ENCODE measurements at regions not wholly inside any gene's neighbourhood (a gene's known extent, or its start where the extent isn't known, plus 50 kb on each side); places are given as distances from the start of the nearest gene placed in this dataset.

DNA sequence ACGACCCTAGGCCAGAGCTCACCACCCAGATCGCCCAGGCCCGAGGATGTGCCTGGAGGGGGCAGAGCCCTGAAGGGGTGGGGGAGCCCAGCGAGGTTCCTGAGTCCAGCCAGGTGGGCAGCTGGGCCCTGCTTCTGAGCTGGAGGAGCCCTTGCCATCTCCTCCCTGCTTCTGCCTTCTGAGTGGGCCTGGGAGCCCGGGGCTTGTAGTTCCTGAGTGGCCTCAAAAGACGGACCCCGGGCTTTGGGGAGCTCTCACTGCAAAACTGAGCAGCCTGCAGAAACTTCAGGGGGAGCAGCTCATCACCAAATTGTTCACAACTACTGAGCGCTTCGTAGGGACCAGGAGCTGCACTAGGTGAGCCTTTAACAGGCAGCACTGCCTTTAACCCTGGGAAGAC lies 112.1 kb downstream of the NCOR2 start:
- Mint-ChIP-seq H3K4me3 (peak overlapping the region in 5 of 7 donors; percentile 47 to 82 (median 81)), H3K36me3 (peaks cover 0 to 16% (median 3%) of the 10 kb centered on the region in 3 donors), H3K27ac (peak overlapping the region; percentile 67 to 98 (median 91)), H3K4me1 (peaks cover 69 to 95% (median 80%) of the 10 kb centered on the region in 3 donors), H3K27me3 (no peaks in the 10 kb centered on the region), H3K9me3 (no peaks in the 10 kb centered on the region)
- Histone ChIP-seq H3K27ac (ENCODE audit: low read depth, low read length) (no peak overlapping the region), H3K4me1 (ENCODE audit: insufficient read depth, low read length) (peaks cover 68% of the 10 kb centered on the region), H3K9me3 (ENCODE audit: low read length) (no peaks in the 10 kb centered on the region), H3K27me3 (ENCODE audit: insufficient read depth, low read length, poor library complexity, severe bottlenecking) (no peaks in the 10 kb centered on the region), H3K4me3 (ENCODE audit: low read length) (no peak overlapping the region), H3K36me3 (ENCODE audit: insufficient read depth, low read length) (no peaks in the 10 kb centered on the region)
- ChIA-PET POLR2A (no interaction called here), CTCF (interaction anchor here (1.4 to 2.9 kb wide), 2 partner anchors 11 to 12 kb away, joined by 3 to 17 read pairs; no protein-coding TSS in a partner anchor)
- DNase-seq = peak in 1 of 5 donors; percentile 46

DNA sequence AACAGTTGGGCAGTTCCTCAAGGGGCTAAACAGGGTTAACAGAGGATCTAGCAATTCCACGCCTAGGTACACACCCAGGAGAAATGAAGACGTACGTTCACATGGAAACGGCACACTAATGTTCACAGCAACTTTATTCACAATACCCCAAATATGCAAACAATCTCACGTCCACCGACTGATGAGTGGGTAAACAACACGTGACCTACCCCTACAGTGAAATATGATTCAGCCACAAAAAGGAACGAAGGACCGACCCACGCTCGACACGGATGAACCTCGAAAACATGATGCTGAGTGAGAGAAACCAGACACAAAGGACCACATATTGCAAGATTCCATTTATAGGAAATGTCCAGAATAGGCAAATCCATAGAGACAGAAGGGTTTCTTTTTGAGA lies 112.7 kb downstream of the NCOR2 start:
- H3K27me3 Mint-ChIP-seq = no peaks in the 10 kb centered on the region
- H3K27ac Mint-ChIP-seq = peak overlapping the region; percentile 67 to 98 (median 90)
- peak overlapping the region; percentile 44 to 76 (median 53) for H3K4me3 Mint-ChIP-seq
- CTCF ChIA-PET = interaction anchor here (1.0 to 2.9 kb wide), 2 partner anchors 11 to 112 kb away, joined by 3 to 17 read pairs; no protein-coding TSS in a partner anchor
- no peaks in the 10 kb centered on the region for H3K36me3 ChIP-seq (ENCODE audit: insufficient read depth, low read length)
- no peak overlapping the region for H3K4me3 ChIP-seq (ENCODE audit: low read length)
- H3K9me3 ChIP-seq (ENCODE audit: low read length) = no peaks in the 10 kb centered on the region
- H3K9me3 Mint-ChIP-seq = no peaks in the 10 kb centered on the region
- H3K4me1 ChIP-seq (ENCODE audit: insufficient read depth, low read length) = peaks cover 72% of the 10 kb centered on the region
- peaks cover 72 to 95% (median 82%) of the 10 kb centered on the region in 3 donors for H3K4me1 Mint-ChIP-seq
- no peak overlapping the region for H3K27ac ChIP-seq (ENCODE audit: low read depth, low read length)
- POLR2A ChIA-PET = no interaction called here
- no peaks in the 10 kb centered on the region for H3K27me3 ChIP-seq (ENCODE audit: insufficient read depth, low read length, poor library complexity, severe bottlenecking)
- H3K36me3 Mint-ChIP-seq = peaks cover 0 to 11% (median 3%) of the 10 kb centered on the region in 3 donors
- no peak for DNase-seq

DNA sequence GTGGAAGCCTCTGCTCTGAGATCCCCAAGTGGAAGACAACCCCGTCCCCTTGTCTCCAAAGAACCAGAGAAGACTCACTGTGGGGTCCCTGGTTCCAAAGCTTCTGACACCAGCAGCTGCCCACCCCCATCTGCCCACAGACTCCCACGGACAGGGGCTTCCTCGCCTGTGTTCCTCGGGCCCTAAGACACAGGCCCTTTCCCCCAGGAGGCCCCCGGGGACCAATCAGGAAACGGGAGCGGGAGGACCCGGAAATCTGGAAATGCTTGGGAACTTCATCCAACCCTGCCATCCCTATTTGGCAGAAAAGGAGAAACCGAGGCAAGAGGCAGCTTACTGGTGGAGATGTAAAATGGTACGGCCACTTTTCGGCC lies 113.1 kb downstream of the NCOR2 start:
- DNase-seq = no peak
- Mint-ChIP-seq H3K9me3 (no peaks in the 10 kb centered on the region), H3K27ac (peak overlapping the region; percentile 67 to 98 (median 93)), H3K4me1 (peaks cover 70 to 94% (median 78%) of the 10 kb centered on the region in 3 donors), H3K27me3 (no peaks in the 10 kb centered on the region), H3K36me3 (peaks cover 0 to 8% (median 1%) of the 10 kb centered on the region in 3 donors), H3K4me3 (peak overlapping the region; percentile 44 to 84 (median 66))
- CTCF ChIA-PET = interaction anchor here (1.0 to 4.4 kb wide), 4 partner anchors 12 to 113 kb away, joined by 3 to 20 read pairs (median 10); no protein-coding TSS in a partner anchor
- Histone ChIP-seq H3K27me3 (ENCODE audit: insufficient read depth, low read length, poor library complexity, severe bottlenecking) (no peaks in the 10 kb centered on the region), H3K4me1 (ENCODE audit: insufficient read depth, low read length) (peaks cover 72% of the 10 kb centered on the region), H3K9me3 (ENCODE audit: low read length) (no peaks in the 10 kb centered on the region), H3K36me3 (ENCODE audit: insufficient read depth, low read length) (no peaks in the 10 kb centered on the region), H3K27ac (ENCODE audit: low read depth, low read length) (peak overlapping the region; percentile 91), H3K4me3 (ENCODE audit: low read length) (peak overlapping the region; percentile 46)
- POLR2A ChIA-PET = no interaction called here

DNA sequence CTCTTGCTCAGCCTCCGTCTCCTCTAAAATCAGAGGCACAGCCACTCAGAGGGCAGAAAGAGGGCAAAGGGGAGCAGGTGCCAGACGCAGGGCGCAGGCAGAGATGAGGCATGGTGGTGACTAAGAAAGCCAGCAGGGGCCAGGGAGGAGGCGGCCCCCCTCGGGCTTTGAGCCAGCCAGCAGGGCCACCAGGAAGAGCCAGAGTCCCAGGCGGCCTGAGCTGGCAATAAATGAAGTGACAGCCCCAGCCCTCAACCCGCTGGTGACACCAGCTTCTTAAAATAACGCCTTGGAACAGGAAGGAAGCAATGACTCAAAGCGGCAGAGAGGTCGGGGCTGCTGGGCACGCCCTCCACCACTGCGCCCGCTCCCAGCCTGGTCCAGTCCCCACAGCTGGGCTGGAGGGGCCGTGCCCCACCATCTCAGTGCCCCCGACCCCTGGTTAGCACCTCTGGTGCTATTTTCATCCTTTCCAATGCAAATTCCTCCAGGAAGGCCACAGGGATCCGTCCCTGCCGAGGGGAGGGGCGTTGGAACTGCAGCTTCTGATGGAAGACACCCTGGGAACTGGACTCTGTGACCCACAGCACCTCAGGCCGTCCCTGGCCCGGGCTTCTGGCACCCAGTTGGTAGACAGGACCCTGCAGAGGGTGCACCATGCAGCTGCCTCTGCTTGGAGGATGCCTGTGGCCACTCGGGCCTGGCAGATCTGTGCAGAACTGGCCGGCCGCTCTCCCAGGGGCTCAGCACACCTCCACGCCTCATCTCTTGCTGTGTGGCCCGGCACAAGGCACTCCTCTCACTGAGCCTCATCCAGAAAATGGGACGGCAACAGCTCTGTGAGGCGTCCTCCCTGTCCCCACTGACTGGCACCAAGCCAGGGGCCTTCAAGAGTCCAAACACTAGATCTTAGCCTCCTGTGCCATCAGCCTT lies 113.7 kb downstream of the NCOR2 start:
- H3K27ac ChIP-seq (ENCODE audit: low read depth, low read length) = peak overlapping the region; percentile 91
- DNase-seq = peak; percentile 58 to 93 (median 85)
- no peaks in the 10 kb centered on the region for H3K9me3 ChIP-seq (ENCODE audit: low read length)
- no peaks in the 10 kb centered on the region for H3K27me3 ChIP-seq (ENCODE audit: insufficient read depth, low read length, poor library complexity, severe bottlenecking)
- CTCF ChIA-PET = interaction anchor here (1.0 to 4.4 kb wide), 7 partner anchors 11 to 257 kb away, joined by 3 to 20 read pairs (median 3); no protein-coding TSS in a partner anchor
- H3K9me3 Mint-ChIP-seq = no peaks in the 10 kb centered on the region
- H3K36me3 Mint-ChIP-seq = peaks cover 0 to 11% (median 0%) of the 10 kb centered on the region in 3 donors
- peak overlapping the region; percentile 58 to 84 (median 74) for H3K4me3 Mint-ChIP-seq
- H3K27me3 Mint-ChIP-seq = no peaks in the 10 kb centered on the region
- peaks cover 72% of the 10 kb centered on the region for H3K4me1 ChIP-seq (ENCODE audit: insufficient read depth, low read length)
- POLR2A ChIA-PET = interaction anchor here (0.6 to 1.2 kb wide), 3 partner anchors 11 to 44 kb away, joined by 3 to 4 read pairs (median 3); no protein-coding TSS in a partner anchor
- peaks cover 6% of the 10 kb centered on the region for H3K36me3 ChIP-seq (ENCODE audit: insufficient read depth, low read length)
- H3K4me3 ChIP-seq (ENCODE audit: low read length) = peak overlapping the region; percentile 46
- peaks cover 70 to 94% (median 77%) of the 10 kb centered on the region in 3 donors for H3K4me1 Mint-ChIP-seq
- peak overlapping the region; percentile 67 to 98 (median 93) for H3K27ac Mint-ChIP-seq

DNA sequence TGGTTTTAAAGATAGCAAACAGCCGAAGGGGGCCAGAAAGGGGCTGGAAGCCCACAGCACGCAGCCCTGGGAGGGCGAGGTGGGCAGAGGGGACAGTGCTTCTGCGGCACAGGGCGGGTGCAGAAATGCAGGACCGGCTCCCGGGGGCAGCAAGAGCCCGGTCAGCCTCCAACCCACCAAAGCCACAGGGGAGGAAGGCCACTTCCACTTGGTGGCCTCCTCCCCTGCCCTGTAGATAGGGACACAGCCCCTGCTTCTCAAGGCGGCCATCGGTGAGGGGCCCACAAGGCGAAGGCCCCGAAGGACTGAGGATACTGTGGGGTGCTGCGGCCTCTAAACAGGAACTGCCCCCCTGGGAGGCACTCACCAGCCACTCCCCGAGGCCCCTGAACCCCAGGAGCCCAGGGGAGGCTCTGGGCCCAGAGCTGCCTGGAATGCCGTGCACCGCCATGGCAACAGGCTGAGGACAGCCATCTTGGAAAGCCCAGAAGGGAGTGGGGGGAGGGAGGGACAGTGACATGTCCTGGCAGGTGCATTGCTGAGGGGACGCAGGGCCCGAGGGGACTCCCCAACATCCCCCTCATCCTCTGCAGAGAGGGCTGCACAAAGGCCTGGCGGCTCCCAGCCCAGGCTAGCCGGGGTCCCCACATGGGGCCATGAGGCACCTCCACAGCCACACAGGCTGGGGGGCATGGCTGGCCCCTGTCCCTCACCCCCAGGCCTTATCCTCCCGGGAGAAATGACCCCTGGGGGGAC lies 114.7 kb downstream of the NCOR2 start:
- H3K27ac ChIP-seq (ENCODE audit: low read depth, low read length) = peak overlapping the region; percentile 91
- ChIA-PET POLR2A (interaction anchor here (0.6 to 1.2 kb wide), 3 partner anchors 12 to 43 kb away, joined by 3 to 4 read pairs (median 3); no protein-coding TSS in a partner anchor), CTCF (interaction anchor here (1.0 to 4.4 kb wide), 6 partner anchors 12 to 258 kb away, joined by 3 to 20 read pairs (median 3); no protein-coding TSS in a partner anchor)
- Mint-ChIP-seq H3K4me1 (peaks cover 62 to 86% (median 69%) of the 10 kb centered on the region in 3 donors), H3K27me3 (no peaks in the 10 kb centered on the region), H3K36me3 (peaks cover 0 to 19% (median 0%) of the 10 kb centered on the region in 3 donors), H3K4me3 (peak overlapping the region; percentile 58 to 84 (median 74)), H3K27ac (peak overlapping the region; percentile 67 to 98 (median 93)), H3K9me3 (no peaks in the 10 kb centered on the region)
- H3K36me3 ChIP-seq (ENCODE audit: insufficient read depth, low read length) = peaks cover 11% of the 10 kb centered on the region
- H3K27me3 ChIP-seq (ENCODE audit: insufficient read depth, low read length, poor library complexity, severe bottlenecking) = no peaks in the 10 kb centered on the region
- H3K9me3 ChIP-seq (ENCODE audit: low read length) = no peaks in the 10 kb centered on the region
- H3K4me3 ChIP-seq (ENCODE audit: low read length) = peak overlapping the region; percentile 46
- DNase-seq = no peak
- H3K4me1 ChIP-seq (ENCODE audit: insufficient read depth, low read length) = peaks cover 63% of the 10 kb centered on the region

DNA sequence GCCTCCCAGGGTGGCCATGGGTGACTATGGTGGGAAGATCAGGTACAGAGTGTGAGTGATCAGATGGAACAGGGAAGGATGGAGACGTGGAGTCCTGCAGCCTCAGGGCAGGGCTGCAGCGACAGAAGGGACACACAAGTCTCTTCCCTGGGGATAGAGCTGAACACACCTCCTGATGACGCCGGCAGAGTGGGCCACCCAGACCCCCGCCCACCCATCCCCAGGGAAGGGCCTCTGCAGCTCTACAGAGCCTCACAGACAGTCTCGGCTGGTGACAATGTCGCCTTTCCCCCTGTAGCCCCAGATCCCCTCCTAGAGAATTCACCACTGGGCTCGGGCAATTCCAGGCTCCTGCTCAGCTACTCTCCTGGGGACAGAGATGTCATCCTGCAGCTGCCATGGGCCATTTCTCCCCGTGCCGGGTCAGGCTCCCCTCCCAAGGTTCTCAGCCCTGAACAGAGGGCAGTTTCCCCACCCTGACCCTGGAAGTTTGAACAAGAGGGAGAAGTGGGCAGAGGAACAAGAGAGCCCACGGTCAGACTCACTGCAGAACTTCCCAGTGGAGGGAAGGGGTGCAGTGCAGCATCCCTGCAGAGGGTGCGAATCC lies 115.7 kb downstream of the NCOR2 start:
- Mint-ChIP-seq H3K9me3 (no peaks in the 10 kb centered on the region), H3K36me3 (peaks cover 0 to 24% (median 0%) of the 10 kb centered on the region in 3 donors), H3K27ac (peak overlapping the region; percentile 64 to 93 (median 81)), H3K27me3 (no peaks in the 10 kb centered on the region), H3K4me3 (peak overlapping the region; percentile 32 to 73 (median 61)), H3K4me1 (peaks cover 60 to 76% (median 69%) of the 10 kb centered on the region in 3 donors)
- Histone ChIP-seq H3K9me3 (ENCODE audit: low read length) (no peaks in the 10 kb centered on the region), H3K27me3 (ENCODE audit: insufficient read depth, low read length, poor library complexity, severe bottlenecking) (no peaks in the 10 kb centered on the region), H3K36me3 (ENCODE audit: insufficient read depth, low read length) (peaks cover 11% of the 10 kb centered on the region), H3K27ac (ENCODE audit: low read depth, low read length) (no peak overlapping the region), H3K4me1 (ENCODE audit: insufficient read depth, low read length) (peaks cover 60% of the 10 kb centered on the region), H3K4me3 (ENCODE audit: low read length) (no peak overlapping the region)
- CTCF ChIA-PET = interaction anchor here (4.4 kb wide), 1 partner anchor 14 kb away, joined by 20 read pairs; no protein-coding TSS in a partner anchor
- DNase-seq = no peak
- POLR2A ChIA-PET = no interaction called here

DNA sequence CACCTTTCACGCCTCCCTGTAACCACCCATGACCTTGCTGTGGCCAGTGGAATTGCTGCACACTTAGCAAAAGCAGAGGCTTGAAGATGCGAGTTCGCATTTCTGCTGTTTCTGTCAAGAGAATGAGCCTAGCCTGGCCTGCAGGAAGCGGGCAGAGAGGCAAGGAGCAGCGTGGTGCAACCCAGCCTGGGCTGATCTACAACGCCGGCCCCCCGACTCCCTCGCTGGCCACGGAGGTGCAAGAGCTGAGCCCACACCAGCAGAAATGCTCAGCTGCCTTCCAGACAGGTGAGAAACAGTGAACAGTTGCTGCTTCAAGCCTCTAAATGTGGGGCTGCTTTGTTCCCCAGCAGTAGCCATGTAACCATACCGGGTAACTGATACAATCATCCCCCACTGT lies 116.4 kb downstream of the NCOR2 start:
- H3K4me1 ChIP-seq (ENCODE audit: insufficient read depth, low read length) = peaks cover 54% of the 10 kb centered on the region
- no peaks in the 10 kb centered on the region for H3K27me3 ChIP-seq (ENCODE audit: insufficient read depth, low read length, poor library complexity, severe bottlenecking)
- Mint-ChIP-seq H3K27me3 (no peaks in the 10 kb centered on the region), H3K27ac (peak overlapping the region; percentile 64 to 93 (median 80)), H3K9me3 (no peaks in the 10 kb centered on the region), H3K4me1 (peaks cover 55 to 75% (median 68%) of the 10 kb centered on the region in 3 donors), H3K4me3 (peak overlapping the region in 6 of 7 donors; percentile 32 to 64 (median 50)), H3K36me3 (peaks cover 0 to 30% (median 0%) of the 10 kb centered on the region in 3 donors)
- POLR2A ChIA-PET = interaction anchor here (0.5 kb wide), 1 partner anchor 256 kb away, joined by 4 read pairs; no protein-coding TSS in a partner anchor
- peaks cover 12% of the 10 kb centered on the region for H3K36me3 ChIP-seq (ENCODE audit: insufficient read depth, low read length)
- no peak overlapping the region for H3K4me3 ChIP-seq (ENCODE audit: low read length)
- CTCF ChIA-PET = interaction anchor here (4.4 kb wide), 1 partner anchor 15 kb away, joined by 20 read pairs; no protein-coding TSS in a partner anchor
- no peak for DNase-seq
- H3K27ac ChIP-seq (ENCODE audit: low read depth, low read length) = peak overlapping the region; percentile 9
- H3K9me3 ChIP-seq (ENCODE audit: low read length) = no peaks in the 10 kb centered on the region
